Mesothelial cell of epicardium (in vitro differentiated cells): ENCODE measurements at regions not wholly inside any gene's neighbourhood (a gene's known extent, or its start where the extent isn't known, plus 50 kb on each side); places are given as distances from the start of the nearest gene placed in this dataset.

Experiments used
- DNase-seq, 2 experiments: peaks; one replicate each; pipeline ENCODE4 v3.0.0; 2021; ENCODE audit warnings: low spot score in 2 of 2; ENCODE audit not compliant: unreplicated experiment in 2 of 2
- H3K27ac Mint-ChIP-seq: 2 replicates; pipeline ENCODE4 v1.8.0; 2021; ENCODE audit warnings: mixed read lengths
- H3K27me3 Mint-ChIP-seq: 2 replicates; pipeline ENCODE4 v1.8.0; 2021; ENCODE audit warnings: low read depth, mixed read lengths
- H3K36me3 Mint-ChIP-seq: 2 replicates; pipeline ENCODE4 v1.8.0; 2021; ENCODE audit warnings: mixed read lengths
- H3K4me1 Mint-ChIP-seq: 2 replicates; pipeline ENCODE4 v1.8.0; 2021; ENCODE audit warnings: mixed read lengths
- H3K4me3 Mint-ChIP-seq: 2 replicates; pipeline ENCODE4 v1.8.0; 2021; ENCODE audit warnings: mild to moderate bottlenecking, moderate library complexity, mixed read lengths
- H3K9me3 Mint-ChIP-seq: 2 replicates; pipeline ENCODE4 v1.8.0; 2021; ENCODE audit warnings: mixed read lengths
- CTCF ChIP-seq: fragments of 200-600 bp; sonication (generic); IDR thresholded peaks from one replicate; pipeline ENCODE4 v1.5.0; 2021; ENCODE audit warnings: antibody characterized with exemption; ENCODE audit not compliant: unreplicated experiment

- Mint-ChIP-seq H3K4me3 (no peak overlapping the region), H3K27ac (no peak overlapping the region), H3K27me3 (peaks cover 75% of the 10 kb centered on the region), H3K4me1 (peaks cover 39% of the 10 kb centered on the region), H3K9me3 (no peaks in the 10 kb centered on the region), H3K36me3 (no peaks in the 10 kb centered on the region)
- DNase-seq, result no peak
- TF ChIP-seq CTCF, result no peak
Measured at GRCh38 chr14:22489957-22490950, 98.8 kb downstream of the DAD1 start.

- Mint-ChIP-seq H3K9me3 (no peaks in the 10 kb centered on the region), H3K27ac (no peak overlapping the region), H3K4me1 (peaks cover 46% of the 10 kb centered on the region), H3K27me3 (peaks cover 74% of the 10 kb centered on the region), H3K4me3 (no peak overlapping the region), H3K36me3 (no peaks in the 10 kb centered on the region)
- no peak for TF ChIP-seq CTCF
- no peak for DNase-seq
Measured at GRCh38 chr14:22489244-22489545, 99.8 kb downstream of the DAD1 start.

GRCh38 chr14:22488522-22489243 is 100.3 kb downstream of the DAD1 start:
- DNase-seq, result no peak
- peaks cover 51% of the 10 kb centered on the region for H3K4me1 Mint-ChIP-seq
- no peak for TF ChIP-seq CTCF
- H3K4me3 Mint-ChIP-seq, result no peak overlapping the region
- H3K9me3 Mint-ChIP-seq, result no peaks in the 10 kb centered on the region
- no peaks in the 10 kb centered on the region for H3K36me3 Mint-ChIP-seq
- peaks cover 74% of the 10 kb centered on the region for H3K27me3 Mint-ChIP-seq
- no peak overlapping the region for H3K27ac Mint-ChIP-seq

- H3K27me3 Mint-ChIP-seq, result peaks cover 76% of the 10 kb centered on the region
- TF ChIP-seq CTCF, result no peak
- DNase-seq, result no peak
- peaks cover 54% of the 10 kb centered on the region for H3K4me1 Mint-ChIP-seq
- no peaks in the 10 kb centered on the region for H3K36me3 Mint-ChIP-seq
- H3K27ac Mint-ChIP-seq, result no peak overlapping the region
- no peaks in the 10 kb centered on the region for H3K9me3 Mint-ChIP-seq
- H3K4me3 Mint-ChIP-seq, result no peak overlapping the region
Measured at GRCh38 chr14:22487941-22488340, 101.1 kb downstream of the DAD1 start.

- DNase-seq, result no peak
Measured at GRCh38 chr14:22487401-22487800, 101.6 kb downstream of the DAD1 start.

More at GRCh38 chr14:22487401-22487800, 101.6 kb downstream of the DAD1 start:
- TF ChIP-seq CTCF, result no peak
- Mint-ChIP-seq H3K4me3 (no peak overlapping the region), H3K36me3 (no peaks in the 10 kb centered on the region), H3K27ac (no peak overlapping the region), H3K9me3 (no peaks in the 10 kb centered on the region), H3K4me1 (peaks cover 56% of the 10 kb centered on the region), H3K27me3 (peaks cover 75% of the 10 kb centered on the region)
